GM11168 (cell line): ENCODE measurements at regions not wholly inside any gene's neighbourhood (a gene's known extent, or its start where the extent isn't known, plus 50 kb on each side); places are given as distances from the start of the nearest gene placed in this dataset.
"Not testable (repeated sequence)": the region's sequence is repeated elsewhere in the genome, so short reads cannot be mapped to it uniquely, and the experiment has no call there.

Source experiments
- in situ Hi-C: fragments of 300-500 bp; cut with MboI; formaldehyde crosslinking; loops from one replicate; pipeline ENCODE4 v1.12.0; 2022; ENCODE audit warnings: low sequenced_read_pairs; ENCODE audit not compliant: unreplicated experiment

DNA sequence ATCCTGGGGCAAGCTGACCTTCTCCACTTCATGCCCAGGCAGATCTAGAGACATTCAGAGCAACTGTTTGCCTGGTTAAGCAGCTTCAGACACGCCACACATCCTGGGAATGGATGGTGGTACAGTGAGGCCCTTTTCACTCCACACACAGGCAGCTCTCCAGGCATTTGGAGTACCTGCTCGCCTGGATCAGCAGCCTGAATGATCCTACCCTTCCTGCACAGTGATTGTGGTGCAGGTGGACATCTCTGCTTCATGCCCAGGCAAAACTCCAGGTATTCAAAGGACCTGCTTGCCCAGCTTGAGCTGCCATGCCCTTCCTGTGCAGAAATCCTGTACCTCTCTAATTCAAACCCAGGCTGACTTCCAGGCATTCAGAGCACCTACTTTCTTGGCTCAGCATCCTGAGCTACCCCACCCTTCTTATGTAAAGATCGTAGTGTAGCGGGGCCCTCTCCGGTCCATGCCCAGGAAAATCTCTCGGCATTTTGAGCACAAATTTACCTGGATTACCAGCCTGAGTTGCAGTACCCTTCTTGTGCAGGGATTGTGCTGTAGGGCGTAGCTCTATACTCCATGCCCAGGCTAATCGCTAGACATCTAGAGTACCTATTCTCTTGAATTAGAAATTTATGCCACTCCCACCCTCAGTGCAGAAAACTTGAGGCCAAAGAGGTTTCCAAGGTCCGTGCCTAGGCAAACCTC is 972.8 kb downstream of the ANKRD7 start:
- in situ Hi-C loops: no loop called here

DNA sequence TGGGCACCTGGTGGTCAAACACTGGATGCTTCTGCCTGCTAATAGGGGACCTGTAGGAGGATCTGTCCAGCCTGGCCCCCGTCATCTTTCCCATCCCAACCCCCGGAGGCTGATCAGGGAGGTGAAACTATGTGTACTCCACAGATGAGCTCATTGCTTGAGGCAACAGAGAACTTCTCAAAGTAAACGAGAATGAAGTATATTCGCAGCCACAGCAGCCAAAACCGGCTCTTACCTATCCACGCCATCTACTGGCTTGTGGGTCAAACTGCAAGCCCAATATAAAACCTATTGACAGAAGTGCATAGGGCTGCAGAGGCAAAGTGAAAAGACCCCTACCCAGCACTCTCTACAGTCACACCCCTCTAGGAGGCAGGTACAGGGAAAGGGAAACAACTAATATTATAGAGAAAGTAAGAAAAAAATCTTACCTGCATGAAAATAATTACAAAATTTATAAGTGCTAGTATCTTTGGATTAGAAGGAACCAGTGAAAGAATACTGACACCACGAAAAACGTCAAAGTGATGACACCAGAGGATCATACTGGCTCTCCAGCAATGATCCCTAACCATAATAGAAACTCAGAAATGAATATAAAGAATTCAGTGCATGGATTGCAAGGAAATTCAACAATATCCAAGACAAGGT is 973.5 kb downstream of the ANKRD7 start:
- in situ Hi-C loops: no loop called here

DNA sequence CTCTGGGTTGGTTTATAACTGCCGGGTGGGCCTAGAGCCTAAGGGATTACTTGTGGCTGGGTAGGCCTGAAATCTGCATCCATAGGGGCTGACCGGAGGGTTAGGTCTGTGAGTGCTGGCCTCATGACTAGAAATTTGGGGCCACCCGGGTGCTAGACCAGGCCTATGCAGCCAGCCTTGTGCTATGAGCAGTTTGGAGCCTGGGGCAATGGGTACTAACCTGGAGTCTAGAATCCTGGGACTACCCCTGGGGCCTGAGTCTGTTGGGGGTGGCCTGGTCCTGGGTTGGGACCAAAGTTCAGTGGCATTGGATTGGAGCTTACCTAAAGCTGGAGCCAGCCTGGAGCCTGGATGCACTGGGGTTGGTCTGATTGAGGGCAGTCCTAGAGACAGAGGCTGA is 995.2 kb downstream of the ANKRD7 start:
- in situ Hi-C loops: no loop called here

DNA sequence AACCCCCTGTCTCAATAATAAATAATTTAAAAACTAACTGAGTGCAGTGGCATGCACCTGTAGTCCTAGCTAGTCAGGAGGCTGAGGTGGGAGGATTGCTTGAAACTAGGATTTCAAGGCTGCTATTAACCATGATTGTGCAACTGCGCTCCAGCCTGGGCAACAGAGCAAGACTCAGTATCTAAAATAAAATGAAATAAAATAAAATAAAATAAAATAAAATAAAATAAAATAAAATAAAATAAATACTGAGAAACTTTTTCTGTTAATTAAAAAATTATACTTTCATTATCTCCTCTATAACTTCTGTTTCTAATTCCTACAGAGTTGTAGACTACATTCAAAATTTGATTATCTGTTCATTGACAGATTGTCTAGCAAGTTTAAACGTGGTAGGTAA is 999.4 kb downstream of the ANKRD7 start:
- in situ Hi-C loops: no loop called here

DNA sequence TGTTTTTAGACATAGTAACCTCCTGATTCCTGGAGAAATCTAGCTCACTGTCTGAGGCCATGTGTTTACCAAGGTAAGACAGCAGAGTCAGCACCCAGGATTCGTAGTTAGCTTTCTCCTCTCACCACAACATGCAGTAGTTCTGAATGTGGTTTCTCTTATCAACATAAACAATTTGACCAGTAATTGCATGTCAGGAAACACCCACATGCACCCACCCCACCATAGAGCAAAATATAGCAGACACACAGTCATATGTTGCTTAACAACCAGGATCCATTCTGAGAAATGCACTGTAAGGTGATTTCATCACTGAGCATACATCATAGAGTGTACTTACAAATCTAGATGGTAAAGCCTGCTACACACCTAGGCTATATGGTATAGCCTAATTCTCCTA is 1004.0 kb downstream of the ANKRD7 start:
- in situ Hi-C loops: no loop called here

DNA sequence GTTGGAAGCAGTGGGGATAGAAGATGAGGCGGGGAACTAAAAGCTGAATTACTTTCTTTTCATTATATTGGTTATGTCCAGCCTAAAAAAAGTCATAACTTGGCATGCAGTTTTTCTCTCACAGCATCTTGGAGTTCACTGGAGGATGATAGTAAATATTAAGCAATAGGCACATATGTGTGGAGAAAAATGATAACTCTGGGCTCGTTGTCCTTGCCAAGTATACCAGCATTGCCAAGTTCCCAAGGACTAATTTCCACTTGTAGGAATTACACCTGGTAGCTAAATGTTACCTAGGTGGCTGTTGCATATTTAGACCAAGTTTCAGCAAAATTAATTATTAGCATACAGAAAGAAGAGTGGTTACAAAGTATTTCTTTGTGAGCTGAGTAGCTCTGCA is 1007.6 kb downstream of the ANKRD7 start:
- in situ Hi-C loops: no loop called here

DNA sequence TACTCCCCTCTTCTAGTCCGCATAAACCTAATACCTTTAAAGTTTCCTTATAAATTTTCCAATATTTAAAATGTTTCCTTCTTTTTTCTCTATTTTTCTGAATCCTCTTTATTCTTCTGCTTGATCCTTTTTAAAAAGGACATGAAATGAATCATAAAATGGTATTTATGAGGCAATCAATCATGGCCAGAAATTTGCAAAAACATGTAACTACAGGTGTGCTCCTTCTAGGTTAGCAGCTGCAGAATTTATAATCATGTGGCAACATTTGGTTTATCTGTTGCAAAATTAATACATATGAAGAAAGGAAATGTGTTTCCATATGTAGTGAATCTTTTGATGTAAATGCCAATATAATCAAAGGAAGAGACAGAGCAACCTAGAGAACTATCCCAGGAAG is 1008.5 kb downstream of the ANKRD7 start:
- in situ Hi-C loops: no loop called here

DNA sequence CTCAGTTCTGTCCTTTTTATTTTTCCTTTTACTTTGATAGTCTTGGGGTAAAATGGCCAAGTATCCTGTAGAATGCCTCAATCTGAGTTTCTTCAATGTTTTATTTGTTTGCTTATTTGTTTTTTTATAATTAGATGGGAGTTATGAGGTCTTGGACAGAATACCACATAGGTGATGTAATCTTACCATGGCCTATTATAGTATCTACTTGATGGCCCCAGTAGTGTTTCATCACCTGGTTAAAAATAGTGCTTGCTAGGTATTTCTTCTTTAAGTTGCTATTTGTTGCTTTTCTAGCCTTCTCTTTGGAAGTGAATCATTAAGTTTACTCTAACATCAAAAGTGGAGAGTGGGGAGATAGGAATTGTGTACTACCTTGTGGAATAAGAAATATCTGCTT is 1020.0 kb upstream of the KCND2 start:
- in situ Hi-C loops: no loop called here

DNA sequence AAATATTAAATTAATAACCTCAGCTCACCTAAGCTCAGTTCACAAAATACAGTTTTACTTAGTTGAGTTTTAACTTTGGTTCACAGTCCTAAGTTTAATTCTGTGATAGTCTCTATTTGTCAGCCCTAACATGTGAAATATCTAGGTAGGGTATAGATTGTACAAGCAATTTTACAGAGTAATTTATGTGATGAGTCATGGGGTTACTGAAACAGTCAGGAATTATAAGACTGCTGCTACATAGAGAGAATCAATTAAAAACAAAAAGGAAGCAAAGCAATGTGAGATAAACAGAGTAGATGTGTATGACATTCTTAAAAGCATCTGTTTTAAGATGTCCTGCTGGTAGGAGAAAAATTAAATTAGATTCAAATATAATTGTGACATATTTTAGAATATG is 1018.2 kb upstream of the KCND2 start:
- in situ Hi-C loops: no loop called here

DNA sequence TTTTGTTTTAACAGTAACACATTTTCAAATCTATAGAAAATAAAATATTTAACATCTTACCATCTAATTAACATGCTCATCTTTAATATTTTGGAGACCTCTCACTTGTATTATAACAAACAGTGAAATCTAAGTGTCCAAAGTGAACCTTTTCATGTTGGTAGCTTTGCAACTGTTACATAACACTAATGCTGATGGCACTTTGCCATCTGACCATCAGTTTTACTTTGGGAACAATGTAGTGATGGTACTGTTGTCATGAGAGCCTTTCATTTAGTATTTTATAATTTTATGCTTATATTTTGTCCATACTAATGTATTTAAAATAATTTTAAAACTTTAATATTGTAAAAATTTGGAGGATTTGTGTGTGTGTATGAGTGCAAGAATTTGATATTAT is 1017.0 kb upstream of the KCND2 start:
- in situ Hi-C loops: no loop called here

DNA sequence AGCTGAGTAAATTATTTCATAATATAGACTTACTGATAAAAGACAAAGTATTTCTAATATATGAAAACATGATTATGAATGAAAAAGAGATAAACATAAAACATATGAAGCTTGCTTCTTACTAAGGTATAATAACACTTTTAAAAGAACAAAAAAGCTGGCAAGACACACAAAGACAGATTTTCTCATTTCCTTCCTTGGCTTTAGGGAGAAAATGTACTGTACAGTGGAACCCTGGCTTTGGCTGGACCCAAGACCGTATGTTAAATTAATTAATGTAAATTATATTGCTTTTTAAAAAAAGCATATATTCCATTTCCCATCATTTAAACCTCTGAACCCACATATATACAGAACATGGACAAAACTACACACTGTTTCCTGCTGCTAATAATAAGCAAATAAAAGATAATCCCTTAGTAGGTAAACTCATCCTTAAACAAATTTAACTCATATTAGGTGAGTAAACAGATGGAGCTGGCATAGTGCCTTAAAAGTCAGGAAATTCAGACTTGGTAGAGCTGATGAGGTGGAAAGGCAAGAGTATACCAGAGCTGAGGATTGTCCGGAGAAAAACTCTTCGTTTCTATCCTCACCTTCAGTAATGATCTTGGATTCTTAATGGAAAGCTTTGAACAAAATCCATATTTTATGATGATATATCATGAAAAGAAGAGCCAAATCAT is 1016.4 kb upstream of the KCND2 start:
- in situ Hi-C loops: no loop called here

DNA sequence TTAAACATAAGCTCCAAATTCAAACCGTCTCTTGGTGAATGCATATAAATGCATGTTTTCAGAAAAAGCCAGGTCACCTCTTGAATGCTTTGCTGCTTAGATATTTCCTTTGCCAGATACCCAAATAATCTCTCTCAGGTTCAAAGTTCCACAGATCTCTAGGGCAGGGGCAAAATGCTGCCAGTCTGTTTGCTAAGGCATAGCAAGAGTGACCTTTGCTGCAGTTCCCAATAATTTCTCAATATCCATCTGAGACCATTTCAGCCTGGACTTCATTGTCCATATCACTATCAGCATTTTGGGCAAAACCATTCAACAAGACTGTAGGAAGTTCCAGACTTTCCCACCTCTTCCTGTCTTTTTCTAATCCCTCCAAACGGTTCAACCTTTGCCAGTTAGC is 1006.2 kb upstream of the KCND2 start:
- in situ Hi-C loops: not testable (repeated sequence)

DNA sequence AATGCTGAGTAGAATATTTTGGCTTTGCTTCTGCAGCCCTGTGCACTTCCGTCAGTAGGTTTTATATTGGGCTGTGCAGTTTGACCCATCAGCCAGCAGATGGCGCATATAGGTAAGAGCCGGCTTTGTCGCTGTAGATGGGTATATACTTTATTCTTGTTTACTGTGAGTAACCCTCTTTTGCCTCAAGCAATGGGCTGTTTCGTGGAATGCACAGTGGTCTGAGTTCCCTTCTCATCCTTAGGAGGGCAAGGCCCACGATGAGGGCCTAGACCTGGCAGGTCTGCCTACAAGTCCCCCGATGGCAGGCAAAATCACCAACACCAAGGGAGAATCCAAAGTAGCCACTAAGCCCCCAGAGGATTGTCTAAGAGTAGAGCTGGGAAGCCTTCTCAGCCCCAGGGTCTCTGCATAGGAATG is 1002.9 kb upstream of the KCND2 start:
- in situ Hi-C loops: no loop called here

DNA sequence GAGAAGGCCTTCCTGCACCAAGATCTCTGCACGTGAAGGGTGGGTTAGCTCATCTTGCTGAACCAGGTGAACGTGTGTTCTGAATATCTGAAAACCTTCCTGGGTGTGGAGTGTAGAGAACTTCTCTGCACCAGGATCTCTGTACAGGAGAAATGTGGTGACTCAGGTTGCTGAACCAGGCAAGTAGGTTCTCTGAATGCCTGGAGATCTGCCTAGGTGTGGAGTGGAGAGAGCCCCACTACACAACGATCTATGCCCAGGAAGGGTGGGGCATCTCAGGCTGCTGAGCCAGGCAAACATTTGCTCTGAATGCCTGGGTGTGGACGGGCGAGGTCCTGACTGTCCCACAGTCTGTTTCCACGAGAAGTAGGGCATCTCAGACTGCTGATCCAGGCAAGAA is 1002.3 kb upstream of the KCND2 start:
- in situ Hi-C loops: no loop called here

DNA sequence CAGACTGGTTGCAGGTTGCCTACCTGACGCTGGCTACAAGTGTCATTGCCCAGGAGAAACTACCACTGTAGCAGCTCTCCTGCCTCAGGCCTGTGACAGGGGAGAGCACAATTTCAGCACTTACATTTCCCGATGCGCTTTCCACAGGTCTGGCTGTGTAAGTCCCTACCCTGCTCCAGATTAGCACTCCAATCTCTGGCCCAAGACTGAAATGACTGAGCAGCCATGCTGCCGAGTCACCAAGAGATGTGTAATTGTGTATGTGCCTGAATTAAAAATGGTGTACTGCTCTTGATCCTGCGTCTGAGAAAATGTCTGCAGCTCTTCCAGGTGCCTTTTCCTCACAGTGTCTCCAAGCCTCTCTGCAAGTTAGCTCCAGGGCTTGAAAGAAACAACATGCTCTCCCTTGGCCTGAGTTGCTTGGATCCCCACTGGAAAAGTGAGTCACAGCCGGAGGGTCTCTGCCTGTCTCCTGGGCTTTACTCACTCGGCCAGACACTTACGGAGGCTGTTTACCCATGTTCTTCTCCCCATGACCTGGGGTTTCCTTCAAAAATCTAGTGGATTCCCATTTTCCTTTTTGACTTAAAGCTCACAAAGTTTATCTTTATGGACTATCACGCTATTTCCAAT is 1001.7 kb upstream of the KCND2 start:
- in situ Hi-C loops: no loop called here

DNA sequence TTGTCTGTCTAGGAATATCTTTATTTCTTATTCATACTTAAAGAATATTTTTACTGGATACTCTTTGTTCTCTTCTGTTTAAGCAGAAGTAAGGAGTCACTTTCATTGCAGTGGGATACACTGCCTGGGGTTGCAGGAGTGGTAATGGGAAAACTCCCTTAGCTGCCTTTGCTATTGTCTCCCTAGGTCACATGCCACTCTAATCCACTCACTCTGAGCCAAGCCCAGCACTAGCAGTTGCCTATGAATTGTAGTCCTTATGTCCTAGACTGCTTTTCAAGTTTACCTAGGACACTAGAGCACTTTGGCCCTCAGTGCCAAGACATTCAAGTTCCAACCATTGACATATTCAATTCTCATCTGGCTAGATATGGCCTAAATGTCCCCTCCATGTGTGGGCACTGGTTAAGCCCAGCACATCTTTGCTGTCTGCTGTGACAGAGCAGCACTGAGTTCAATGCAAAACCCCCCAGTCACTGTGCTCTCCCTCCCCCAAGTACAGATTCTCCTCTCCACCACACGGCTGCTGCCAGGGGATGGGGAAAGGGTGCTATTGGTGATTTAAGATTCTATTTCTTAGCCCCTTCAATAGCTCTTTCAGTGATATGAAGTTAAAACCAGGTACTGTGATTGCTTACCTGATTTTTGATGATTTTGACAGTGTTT is 991.7 kb upstream of the KCND2 start:
- in situ Hi-C loops: no loop called here

DNA sequence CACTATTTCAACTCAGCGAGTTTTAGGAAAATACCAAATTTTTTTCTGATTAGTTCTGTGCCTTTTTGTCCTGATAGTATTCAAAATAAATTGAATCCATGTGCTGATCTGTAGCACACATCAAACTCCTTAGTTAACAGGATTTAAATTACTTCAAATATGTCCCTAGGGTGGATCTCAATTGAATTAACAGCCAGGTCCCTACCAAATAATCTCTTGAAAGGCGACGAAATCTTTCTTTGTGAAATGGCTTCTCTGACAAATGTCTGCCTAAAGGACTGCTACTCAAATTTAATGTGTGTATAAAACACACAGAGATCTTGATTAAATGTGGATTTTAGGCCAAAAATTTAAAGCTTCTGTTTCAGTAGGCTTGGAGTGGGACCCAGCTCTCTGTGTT is 989.6 kb upstream of the KCND2 start:
- in situ Hi-C loops: no loop called here

DNA sequence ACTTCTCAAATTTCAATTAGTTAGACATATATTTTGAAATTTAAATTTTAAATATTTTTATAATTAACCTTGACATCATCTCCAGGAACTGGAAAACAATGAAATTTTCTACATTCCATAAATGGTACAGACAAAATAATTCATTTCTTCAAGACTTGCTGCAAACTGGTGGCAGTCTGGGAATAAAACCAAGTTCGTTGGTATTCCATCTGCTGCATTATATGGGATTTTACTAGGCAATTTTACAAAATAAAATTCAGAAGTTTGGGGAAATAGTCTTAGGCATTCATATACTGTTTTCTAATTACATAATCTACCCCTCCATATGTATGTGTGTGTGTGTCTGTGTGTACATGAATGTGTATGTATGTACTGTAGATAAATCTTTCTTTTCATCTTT is 984.6 kb upstream of the KCND2 start:
- in situ Hi-C loops: no loop called here

DNA sequence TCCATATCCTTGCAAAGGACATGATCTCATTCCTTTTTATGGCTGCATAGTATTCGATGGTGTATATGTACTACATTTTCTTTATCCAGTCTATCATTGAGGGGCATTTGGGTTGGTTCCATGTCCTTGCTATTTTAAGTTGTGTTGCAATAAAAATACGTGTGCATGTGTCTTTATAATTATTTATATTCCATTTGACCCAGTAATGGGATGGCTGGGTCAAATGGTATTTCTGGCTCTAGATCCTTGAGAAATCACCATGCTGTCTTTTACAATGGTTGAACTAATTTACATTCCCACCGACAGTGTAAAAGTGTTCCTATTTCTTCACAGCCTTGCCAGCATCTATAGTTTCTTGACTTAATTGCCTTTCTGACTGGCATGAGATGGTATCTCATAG is 972.6 kb upstream of the KCND2 start:
- in situ Hi-C loops: not testable (repeated sequence)

DNA sequence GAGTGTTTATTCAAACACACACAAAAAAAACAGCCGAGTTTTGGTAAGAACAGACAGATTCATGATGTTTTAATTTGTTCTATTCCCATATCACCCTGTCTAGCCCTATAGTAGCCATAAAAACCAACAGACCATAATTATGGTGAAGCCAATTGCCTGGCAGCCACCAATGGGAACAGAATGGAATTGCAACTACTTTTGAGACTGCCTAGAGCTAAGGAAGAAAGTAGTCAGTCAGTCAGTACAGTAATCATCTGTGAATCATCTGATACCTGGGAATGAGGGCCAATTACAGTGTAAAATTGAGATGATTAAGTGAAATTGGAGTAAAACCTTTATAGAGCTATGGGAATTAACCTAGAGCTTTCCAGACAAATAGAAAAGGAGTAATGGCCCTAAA is 952.7 kb upstream of the KCND2 start:
- in situ Hi-C loops: no loop called here

DNA sequence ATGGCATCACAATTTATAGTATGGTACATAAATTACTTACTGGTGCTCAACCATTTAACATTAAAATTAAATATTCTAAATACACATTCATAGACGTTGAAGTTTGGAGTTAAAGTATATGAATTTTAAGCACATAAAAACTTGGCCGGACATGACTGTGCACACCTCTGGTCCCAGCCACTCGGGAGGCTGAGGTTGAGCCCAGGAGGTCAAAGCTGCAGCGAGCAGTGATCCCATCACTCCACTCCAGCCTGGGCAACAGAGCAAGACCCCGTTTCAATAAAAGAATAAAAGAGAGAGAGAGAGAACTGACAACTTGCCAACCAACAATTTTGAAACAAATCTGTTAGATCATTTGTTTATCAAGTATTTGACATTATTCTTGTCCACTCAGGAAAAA is 943.3 kb upstream of the KCND2 start:
- in situ Hi-C loops: no loop called here
